ENCODE measurements at regions not wholly inside any gene's neighbourhood (a gene's known extent, or its start where the extent isn't known, plus 50 kb on each side); places are given as distances from the start of the nearest gene placed in this dataset.

GRCh38 chr15:47609693-47610092, 107.6 kb upstream of the SEMA6D start:
- TF ChIP-seq CTCF (IDR thresholded peaks at IDR 0.05): no peak
- TF ChIP-seq POLR2A (IDR thresholded peaks at IDR 0.05): no peak
- TF ChIP-seq EP300 (IDR thresholded peaks at IDR 0.05): no peak
